ENCODE measurements at regions not wholly inside any gene's neighbourhood (a gene's known extent, or its start where the extent isn't known, plus 50 kb on each side); places are given as distances from the start of the nearest gene placed in this dataset.

GRCh38 chr9:126234681-126235335 lies 91.8 kb upstream of the MVB12B start:
- TF ChIP-seq CTCF (IDR thresholded peaks at IDR 0.05) (no peak), POLR2A (IDR thresholded peaks at IDR 0.05) (no peak)
